ENCODE measurements at regions not wholly inside any gene's neighbourhood (a gene's known extent, or its start where the extent isn't known, plus 50 kb on each side); places are given as distances from the start of the nearest gene placed in this dataset.

GRCh38 chr20:50301165-50301564 is 110.5 kb downstream of the CEBPB start:
- no peak for DNase-seq (ENCODE audit: low spot score)

GRCh38 chr20:50301712-50302111 is 111.1 kb downstream of the CEBPB start:
- DNase-seq (ENCODE audit: low spot score): no peak

GRCh38 chr20:50302341-50303057 is 111.9 kb downstream of the CEBPB start:
- DNase-seq (ENCODE audit: low spot score): no peak

GRCh38 chr20:50303573-50304500 is 113.2 kb downstream of the CEBPB start:
- DNase-seq (ENCODE audit: low spot score): no peak

- DNase-seq (ENCODE audit: low spot score): no peak
These were observed 113.8 kb downstream of the CEBPB start for GRCh38 chr20:50304501-50304856.

- DNase-seq (ENCODE audit: low spot score): no peak
These were observed 114.4 kb downstream of the CEBPB start for GRCh38 chr20:50304923-50305635.

- DNase-seq (ENCODE audit: low spot score): peak; percentile 87
These were observed 115.2 kb downstream of the CEBPB start for GRCh38 chr20:50305636-50306477.

GRCh38 chr20:50306478-50307423 is 116.1 kb downstream of the CEBPB start:
- no peak for DNase-seq (ENCODE audit: low spot score)

- no peak for DNase-seq (ENCODE audit: low spot score)
These were observed 117.5 kb downstream of the CEBPB start for GRCh38 chr20:50308166-50308512.

- DNase-seq (ENCODE audit: low spot score): no peak
These were observed 118.1 kb downstream of the CEBPB start for GRCh38 chr20:50308513-50309279.

GRCh38 chr20:50309280-50309763 is 118.7 kb downstream of the CEBPB start:
- no peak for DNase-seq (ENCODE audit: low spot score)

GRCh38 chr20:50309764-50310672 is 119.4 kb downstream of the CEBPB start:
- DNase-seq (ENCODE audit: low spot score): no peak

GRCh38 chr20:50310673-50311051 is 120.0 kb downstream of the CEBPB start:
- no peak for DNase-seq (ENCODE audit: low spot score)

GRCh38 chr20:50311308-50312001 is 120.8 kb downstream of the CEBPB start:
- DNase-seq (ENCODE audit: low spot score): no peak

- no peak for DNase-seq (ENCODE audit: low spot score)
These were observed 121.5 kb downstream of the CEBPB start for GRCh38 chr20:50312002-50312681.

GRCh38 chr20:50312682-50313521 is 122.3 kb downstream of the CEBPB start:
- DNase-seq (ENCODE audit: low spot score): no peak

- no peak for DNase-seq (ENCODE audit: low spot score)
These were observed 122.8 kb downstream of the CEBPB start for GRCh38 chr20:50313522-50313820.

Measured in HuH-7.5 (cell line).